Lung (tissue), 11 donors: ENCODE measurements at regions not wholly inside any gene's neighbourhood (a gene's known extent, or its start where the extent isn't known, plus 50 kb on each side); places are given as distances from the start of the nearest gene placed in this dataset.

ENCODE experiments used
- ATAC-seq: fragments of 200-7000 bp; cut with Tn5 transposase; one replicate; pipeline ENCODE4 v1.9.1; 2020; ENCODE audit warnings: moderate number of reproducible peaks; ENCODE audit not compliant: insufficient read depth, low FRiP score
- DNase-seq, 3 donors: peaks; one replicate each; pipeline ENCODE4 v3.0.0-alpha.2; 2013 to 2017
- H3K27ac ChIP-seq, 2 donors: one replicate each; pipeline ENCODE4 v1.5.1; 2013; ENCODE audit warnings: mild to moderate bottlenecking in 2 of 2, moderate library complexity in 2 of 2, control low read depth in 1 of 2, inconsistent platforms in 1 of 2, low read depth in 1 of 2, low read length in 1 of 2
- H3K27me3 ChIP-seq, 3 donors: one replicate each; pipeline ENCODE4 v1.5.1; 2013; ENCODE audit warnings: low read length in 2 of 3; ENCODE audit not compliant: control insufficient read depth in 3 of 3, insufficient read depth in 3 of 3
- H3K36me3 ChIP-seq, 4 donors: one replicate each; pipeline ENCODE4 v1.5.1; 2013; ENCODE audit warnings: low read length in 4 of 4, mild to moderate bottlenecking in 1 of 4, moderate library complexity in 1 of 4; ENCODE audit not compliant: control insufficient read depth in 4 of 4, insufficient read depth in 4 of 4
- H3K4me1 ChIP-seq, 5 donors: one replicate each; pipeline ENCODE4 v1.5.1; 2013; ENCODE audit warnings: low read length in 5 of 5, mild to moderate bottlenecking in 2 of 5, moderate library complexity in 1 of 5; ENCODE audit not compliant: control insufficient read depth in 5 of 5, insufficient read depth in 5 of 5
- H3K4me3 ChIP-seq: one replicate; pipeline ENCODE4 v1.5.1; 2013; ENCODE audit warnings: mild to moderate bottlenecking, control low read depth, moderate library complexity
- H3K9ac ChIP-seq, 2 donors: one replicate each; pipeline ENCODE4 v1.5.1; 2013; ENCODE audit warnings: low read length in 2 of 2, control low read depth in 1 of 2; ENCODE audit not compliant: insufficient read depth in 1 of 2
- H3K9me3 ChIP-seq, 4 donors: one replicate each; pipeline ENCODE4 v1.5.1; 2013; ENCODE audit warnings: low read length in 3 of 4, mild to moderate bottlenecking in 1 of 4, moderate library complexity in 1 of 4; ENCODE audit not compliant: control insufficient read depth in 4 of 4, insufficient read depth in 3 of 4
- CTCF ChIP-seq: IDR thresholded peaks from 2 replicates; pipeline ENCODE4 v1.5.1; 2012; ENCODE audit warnings: mild to moderate bottlenecking; ENCODE audit errors: control extremely low read depth, extremely low read depth
- WGBS, 2 donors: extraction: QIAGEN DNeasy Blood & Tissue Kit; methylation state at CpG; one replicate each; pipeline ENCODE4 v1.1.7; 2013; 5-methylcytosine and 5-hydroxymethylcytosine counted together
- donor health status: control.
- donor health status: control.
- donor health status: Bipolar disorder and iron deficiency.
- donor health status: healthy.
- donor health status: DM: yes; HTN: yes; CAD: no.

GRCh38 chr6:128821116-128821515 is 61.8 kb upstream of the LAMA2 start:
- no peak overlapping the region for H3K27ac ChIP-seq
- TF ChIP-seq CTCF, result no peak
- H3K4me1 ChIP-seq, result no peaks in the 10 kb centered on the region
- H3K27me3 ChIP-seq, result no peaks in the 10 kb centered on the region
- DNase-seq (no peak), ATAC-seq (no peak)
- no peak overlapping the region for H3K9ac ChIP-seq
- 81 to 85% methylated on average over 2 of the region's 2 CpGs for WGBS, 2 donors
- no peaks in the 10 kb centered on the region for H3K36me3 ChIP-seq
- H3K4me3 ChIP-seq, result no peak overlapping the region
- no peaks in the 10 kb centered on the region for H3K9me3 ChIP-seq

- Histone ChIP-seq H3K9ac (no peak overlapping the region), H3K9me3 (no peaks in the 10 kb centered on the region), H3K27ac (no peak overlapping the region), H3K4me1 (no peaks in the 10 kb centered on the region), H3K4me3 (no peak overlapping the region), H3K36me3 (no peaks in the 10 kb centered on the region), H3K27me3 (no peaks in the 10 kb centered on the region)
- no peak for TF ChIP-seq CTCF
- ATAC-seq (no peak), DNase-seq (no peak)
These were observed 74.1 kb upstream of the LAMA2 start for GRCh38 chr6:128808856-128809255.

GRCh38 chr6:128807577-128807976 is 75.4 kb upstream of the LAMA2 start:
- Histone ChIP-seq H3K4me1 (no peaks in the 10 kb centered on the region), H3K9ac (no peak overlapping the region), H3K27ac (no peak overlapping the region), H3K36me3 (no peaks in the 10 kb centered on the region), H3K9me3 (peaks cover 0 to under 1% (median 0%) of the 10 kb centered on the region in 4 donors), H3K27me3 (no peaks in the 10 kb centered on the region), H3K4me3 (no peak overlapping the region)
- peak in 2 of 3 donors; percentile 62 to 65 for DNase-seq
- TF ChIP-seq CTCF, result no peak
- WGBS, 2 donors, result 4% methylated on average over 2 of the region's 2 CpGs
- peak; percentile 58 for ATAC-seq

- H3K4me1 ChIP-seq, result no peaks in the 10 kb centered on the region
- no peak overlapping the region for H3K9ac ChIP-seq
- H3K27me3 ChIP-seq, result no peaks in the 10 kb centered on the region
- TF ChIP-seq CTCF, result no peak
- ATAC-seq (no peak), DNase-seq (peak in 2 of 3 donors; percentile 4 to 47)
- no peak overlapping the region for H3K27ac ChIP-seq
- H3K9me3 ChIP-seq, result peaks cover 0 to 2% (median 0%) of the 10 kb centered on the region in 4 donors
- H3K4me3 ChIP-seq, result no peak overlapping the region
- H3K36me3 ChIP-seq, result no peaks in the 10 kb centered on the region
- WGBS, 2 donors, result 54 to 61% methylated on average over 3 of the region's 3 CpGs
These were observed 76.7 kb upstream of the LAMA2 start for GRCh38 chr6:128806261-128806660.
